Muscle of arm (tissue), 1 donor: ENCODE measurements at regions not wholly inside any gene's neighbourhood (a gene's known extent, or its start where the extent isn't known, plus 50 kb on each side); places are given as distances from the start of the nearest gene placed in this dataset.

Source experiments
- DNase-seq: peaks from one replicate; pipeline ENCODE4 v3.0.0-alpha.2; 2013

DNA sequence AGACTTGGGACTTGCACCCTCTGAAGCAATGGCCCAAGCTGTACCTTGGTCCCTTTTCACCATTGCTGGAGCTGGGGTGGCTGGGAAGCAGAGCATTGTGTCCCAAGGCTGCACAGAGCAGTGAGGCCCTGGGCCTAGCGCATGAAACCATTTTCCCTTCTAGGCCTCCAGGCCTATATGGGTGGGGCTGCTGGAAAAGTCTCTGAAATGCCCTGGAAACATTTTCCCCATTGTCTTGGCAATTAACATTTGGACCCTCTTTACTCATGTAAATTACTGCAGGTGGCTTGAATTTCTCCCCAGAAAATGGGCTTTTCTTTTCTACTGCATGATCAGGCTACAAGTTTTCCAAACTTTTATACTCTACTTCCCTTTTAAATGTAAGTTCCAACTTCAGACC, 510.5 kb downstream of the SLITRK6 start:
- no peak for DNase-seq

DNA sequence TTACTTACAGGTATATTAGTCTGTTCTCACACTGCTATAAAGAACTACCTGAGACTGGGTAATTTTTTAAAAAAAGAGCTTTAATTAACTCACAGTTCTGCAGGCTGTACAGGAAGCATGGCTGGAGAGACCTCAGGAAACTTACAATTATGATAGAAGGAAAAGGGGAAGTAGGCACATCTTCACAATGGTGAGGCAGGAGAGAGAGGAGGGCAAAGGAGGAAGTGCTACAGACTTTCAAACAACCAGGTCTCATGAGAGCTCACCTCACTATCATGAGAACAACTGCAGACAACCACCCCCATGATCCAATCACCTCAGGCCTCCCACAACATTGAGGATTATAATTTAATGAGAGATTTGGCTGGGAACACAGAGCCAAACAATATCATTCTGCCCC, 511.7 kb downstream of the SLITRK6 start:
- DNase-seq, result no peak

DNA sequence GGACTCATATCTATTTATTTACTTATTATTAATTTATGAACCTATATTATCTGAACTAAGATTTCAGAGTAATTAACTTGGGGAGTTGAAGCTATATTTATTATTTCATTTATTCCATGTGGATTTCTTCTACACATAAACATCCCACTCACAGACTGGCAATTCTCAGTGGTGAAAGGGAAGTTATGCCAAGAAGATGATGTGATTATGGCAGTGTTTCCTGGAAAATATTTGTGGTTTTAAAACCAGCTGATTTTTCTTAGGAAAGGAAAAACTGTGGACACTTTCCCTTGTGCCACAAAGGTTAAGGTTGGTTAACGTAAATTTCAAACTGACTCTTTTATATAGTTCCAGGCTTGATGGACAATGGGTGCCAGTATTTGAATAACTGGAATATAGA, 513.1 kb downstream of the SLITRK6 start:
- DNase-seq, result no peak

DNA sequence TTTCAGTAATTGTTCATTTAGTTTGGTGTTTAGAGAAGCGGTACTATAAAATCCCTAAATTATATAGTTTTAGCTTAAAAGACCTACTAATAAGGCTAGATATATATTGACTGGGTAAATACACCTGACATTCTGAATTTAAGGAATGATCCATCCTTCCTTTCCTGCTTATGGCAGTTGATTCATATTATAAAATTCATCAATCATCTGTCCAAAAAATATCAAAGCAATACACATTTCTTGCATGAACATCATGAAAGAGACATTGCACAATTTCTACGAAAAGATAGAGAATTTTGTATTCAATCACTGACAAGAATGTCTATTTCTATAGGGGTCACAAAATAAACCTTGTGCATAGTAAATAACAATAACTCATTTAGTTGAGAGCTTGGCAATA, 514.9 kb downstream of the SLITRK6 start:
- DNase-seq, result no peak

DNA sequence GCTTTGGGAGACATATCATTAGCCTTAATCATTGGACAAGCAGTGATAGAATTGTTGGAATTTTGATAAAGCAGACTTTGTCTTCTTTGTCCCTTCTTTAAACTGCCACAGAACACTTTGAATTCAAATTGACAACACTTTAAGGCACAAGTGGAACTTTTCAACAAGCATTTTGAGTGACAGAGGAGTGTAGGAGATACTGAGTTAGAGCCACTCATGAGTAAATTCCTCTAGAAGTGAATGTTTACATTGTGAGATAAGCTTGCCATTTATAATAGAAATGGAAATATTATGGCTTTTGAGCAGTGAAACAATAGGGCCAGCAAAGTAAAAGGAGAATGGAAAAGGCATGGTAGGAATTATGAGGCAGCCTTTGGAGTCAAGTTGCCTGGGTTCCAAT, 515.8 kb downstream of the SLITRK6 start:
- no peak for DNase-seq

DNA sequence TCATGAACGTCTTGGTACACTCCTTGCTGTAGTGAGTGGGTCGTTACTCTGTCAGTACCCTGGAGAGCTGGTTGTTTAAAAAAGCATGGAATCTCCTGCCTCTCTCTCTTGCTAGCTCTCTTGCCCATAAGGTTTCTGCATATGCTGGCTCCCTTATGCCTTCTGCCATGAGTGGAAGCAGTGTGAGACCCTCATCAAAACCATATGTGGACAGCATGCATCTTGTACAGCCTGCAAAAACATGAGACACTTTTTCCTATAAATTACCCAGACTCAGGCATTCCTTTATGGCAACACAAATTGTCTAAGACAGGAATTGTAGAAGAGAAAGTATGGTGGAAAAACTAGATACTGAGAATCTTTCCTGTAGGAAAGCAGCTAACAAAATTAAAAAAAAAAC, 516.3 kb downstream of the SLITRK6 start:
- no peak for DNase-seq

DNA sequence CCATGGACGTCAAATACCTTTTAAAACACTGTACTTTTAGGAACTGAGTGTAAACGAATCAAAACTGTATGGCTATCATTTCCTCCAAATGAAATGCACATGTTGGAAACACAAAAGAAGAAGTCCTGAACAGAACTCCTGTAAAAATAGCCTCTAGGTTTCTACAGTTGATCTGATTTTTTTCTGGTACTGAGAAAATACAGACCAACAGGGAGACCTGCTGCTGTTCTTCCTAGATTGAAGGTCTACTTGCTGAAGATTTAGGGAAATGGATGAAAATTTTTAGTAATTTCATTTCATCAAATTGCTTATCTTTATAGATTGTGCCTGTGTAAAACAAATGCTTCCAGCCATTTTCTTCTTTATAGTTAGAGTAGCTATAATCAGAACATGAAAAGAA, 520.4 kb downstream of the SLITRK6 start:
- no peak for DNase-seq

DNA sequence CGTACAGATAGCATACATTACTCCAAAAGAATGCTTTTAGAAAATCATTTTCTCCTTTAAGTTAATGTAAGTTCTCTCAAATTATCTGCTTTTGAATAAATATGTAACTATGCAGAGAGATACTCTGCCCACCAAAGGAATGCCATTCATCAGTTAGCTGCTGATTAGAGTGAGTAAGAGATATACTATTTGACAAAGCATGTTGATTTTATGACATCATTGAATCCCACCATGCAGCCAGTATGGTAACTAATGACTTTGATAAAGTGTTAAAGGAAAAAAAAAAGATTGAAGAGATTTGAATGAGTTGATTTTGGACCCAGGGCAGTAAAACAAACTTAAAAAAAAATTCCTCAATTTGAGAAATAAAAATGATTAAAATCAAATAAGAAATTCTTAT, 521.5 kb downstream of the SLITRK6 start:
- no peak for DNase-seq

DNA sequence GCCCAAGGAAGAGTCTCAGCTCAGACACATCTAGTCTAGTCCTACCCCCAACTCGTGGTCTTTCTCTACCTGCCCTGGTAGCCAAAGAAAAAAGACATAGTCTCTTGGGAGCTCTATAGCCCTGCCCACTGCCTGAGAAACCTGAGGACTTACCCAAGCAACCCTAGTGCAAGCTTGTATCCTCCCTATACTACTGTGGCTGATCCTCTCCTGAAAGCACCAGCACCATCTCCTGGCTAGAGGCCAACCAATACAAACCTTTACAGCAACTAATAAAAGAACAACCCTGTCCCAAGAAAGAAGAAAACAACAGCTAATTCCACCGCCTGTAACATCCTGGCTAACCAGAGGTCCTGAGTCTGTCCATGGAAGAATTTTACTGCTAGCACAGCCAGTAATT, 532.4 kb downstream of the SLITRK6 start:
- DNase-seq, result no peak

DNA sequence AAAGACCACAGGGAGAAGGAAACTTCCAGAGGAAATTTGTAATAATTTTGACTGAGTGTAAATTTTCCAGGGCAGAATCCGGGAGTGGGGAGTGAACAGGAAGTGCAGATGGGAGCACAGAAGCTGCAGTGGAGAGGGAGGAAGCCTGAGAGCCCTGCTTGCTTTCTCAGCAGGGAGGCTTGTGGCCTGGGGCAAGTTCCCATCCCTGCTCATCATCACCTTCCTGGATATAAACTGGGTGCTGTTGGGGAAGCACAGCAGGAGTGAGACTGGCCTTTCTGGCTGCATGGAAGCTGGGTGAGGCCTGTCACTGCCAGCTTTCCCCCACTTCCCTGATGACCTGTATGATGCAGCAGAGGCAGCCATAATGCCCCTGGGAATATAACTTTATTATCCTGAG, 532.9 kb downstream of the SLITRK6 start:
- no peak for DNase-seq

DNA sequence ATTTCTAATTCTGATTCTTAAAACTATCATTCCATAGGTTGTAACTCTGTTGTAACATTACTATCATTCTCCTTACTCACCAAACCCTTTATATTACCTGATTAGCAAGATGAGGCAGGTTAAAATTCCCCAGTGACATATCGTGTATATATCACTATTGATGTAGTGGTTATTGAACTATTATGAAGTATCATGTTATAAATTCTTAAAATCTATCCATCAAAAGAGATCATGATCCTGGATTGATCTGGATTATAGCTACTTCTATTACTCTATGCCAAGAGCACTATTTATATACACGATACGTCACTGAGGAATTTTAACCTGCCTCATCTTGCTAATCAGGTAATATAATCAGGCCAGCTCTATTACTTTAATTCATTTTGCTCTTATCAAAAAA, 533.9 kb downstream of the SLITRK6 start:
- DNase-seq, result no peak

DNA sequence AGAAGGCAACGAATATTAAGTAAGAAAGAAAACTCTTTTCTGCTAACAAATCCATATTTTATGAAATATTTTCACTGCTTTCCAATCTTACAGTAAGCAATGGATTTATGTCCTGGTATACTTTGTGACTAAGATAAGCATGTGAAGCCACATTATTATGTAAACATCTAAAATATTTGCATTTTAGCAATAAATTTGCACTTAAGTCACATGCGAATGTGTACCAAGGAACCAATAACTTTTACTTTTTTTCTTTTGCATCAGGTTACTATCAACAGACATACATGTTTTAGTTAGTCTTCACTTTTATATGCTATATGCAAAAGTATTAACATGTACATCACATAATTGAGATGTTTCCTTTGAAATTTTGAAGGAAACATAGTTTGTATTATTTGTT, 536.7 kb downstream of the SLITRK6 start:
- no peak for DNase-seq

DNA sequence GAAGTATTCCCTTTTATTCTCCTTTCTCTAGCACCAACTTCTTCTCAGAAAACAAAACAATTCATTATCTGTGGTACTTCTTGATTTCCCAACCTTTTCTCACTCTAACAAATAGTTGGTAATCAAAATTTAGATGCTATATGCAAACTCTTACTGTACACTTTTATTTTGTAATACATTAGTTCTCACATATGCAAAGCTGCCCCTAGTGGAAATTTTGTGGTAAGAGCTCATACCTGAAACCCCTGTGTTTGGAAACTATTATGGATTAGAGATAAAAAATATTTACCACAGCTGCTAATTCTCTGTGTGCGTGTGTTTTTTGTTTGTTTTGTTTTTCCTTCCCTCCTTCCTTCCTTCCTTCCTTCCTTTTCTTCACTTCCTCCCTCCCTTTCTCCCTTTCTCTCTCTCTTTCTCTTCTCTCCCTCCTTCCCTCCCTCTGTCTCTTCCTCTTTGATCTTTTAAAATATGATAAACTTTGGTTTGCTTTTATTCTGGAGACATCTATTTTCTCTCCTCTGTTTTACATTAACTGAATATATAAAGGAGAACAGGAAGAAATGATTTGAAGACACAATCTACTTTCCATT, 537.4 kb downstream of the SLITRK6 start:
- no peak for DNase-seq

DNA sequence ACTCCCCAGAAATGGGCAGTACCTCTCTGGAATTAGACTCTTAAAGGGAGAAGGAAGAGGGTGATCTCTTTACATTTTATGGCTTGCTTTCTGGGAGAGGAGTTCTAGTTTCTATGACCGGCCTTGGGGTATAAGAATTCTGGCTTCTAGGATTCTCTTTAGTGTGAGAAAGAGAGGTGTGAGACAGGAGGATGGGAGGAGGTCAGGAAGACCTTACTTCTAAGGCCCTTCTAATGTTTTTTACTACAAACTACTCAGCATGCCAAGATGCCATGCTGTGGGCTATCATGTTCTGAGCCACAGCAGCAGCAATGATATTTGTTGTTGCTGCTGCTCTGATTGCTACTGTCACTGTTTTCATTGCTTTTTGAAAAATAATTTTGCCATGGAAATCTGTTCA, 538.3 kb downstream of the SLITRK6 start:
- no peak for DNase-seq

DNA sequence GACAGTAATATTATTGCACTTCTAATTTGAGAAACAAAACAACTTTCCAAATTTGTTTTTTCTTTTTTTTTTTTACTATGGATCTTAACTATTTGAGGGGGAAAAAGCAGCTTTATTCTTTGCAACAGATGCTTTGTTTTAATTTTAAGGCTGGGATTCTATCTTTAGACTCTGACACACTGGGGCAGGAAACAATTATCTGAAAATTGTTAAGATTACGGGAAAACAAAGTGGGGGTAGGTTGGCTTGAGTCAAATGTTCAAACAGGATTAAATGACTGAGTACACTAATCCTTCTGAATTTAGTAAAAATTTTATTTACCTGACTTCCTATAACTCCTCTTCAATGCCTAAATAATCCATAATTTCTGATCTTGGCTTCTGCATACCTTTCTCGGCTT, 543.2 kb downstream of the SLITRK6 start:
- DNase-seq, result no peak

DNA sequence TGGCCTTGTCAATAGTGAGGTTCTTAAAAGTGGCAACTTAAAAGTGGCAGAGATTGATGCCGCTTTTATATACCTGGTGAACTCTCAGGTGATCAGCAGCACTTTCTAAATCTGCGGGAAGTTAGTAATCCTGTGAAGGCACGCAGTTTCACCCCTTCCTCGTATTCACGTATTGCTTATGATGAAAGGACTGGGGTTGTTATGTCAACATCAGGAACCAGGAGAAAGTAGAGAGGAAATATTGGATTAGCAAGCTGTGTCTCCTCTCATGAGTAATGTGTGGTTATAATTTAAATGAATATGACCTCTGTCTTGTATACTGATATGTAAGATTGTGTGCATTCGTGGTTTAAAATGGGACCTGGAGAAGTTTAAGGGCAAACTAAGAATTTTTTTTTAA, 544.6 kb downstream of the SLITRK6 start:
- DNase-seq, result no peak

DNA sequence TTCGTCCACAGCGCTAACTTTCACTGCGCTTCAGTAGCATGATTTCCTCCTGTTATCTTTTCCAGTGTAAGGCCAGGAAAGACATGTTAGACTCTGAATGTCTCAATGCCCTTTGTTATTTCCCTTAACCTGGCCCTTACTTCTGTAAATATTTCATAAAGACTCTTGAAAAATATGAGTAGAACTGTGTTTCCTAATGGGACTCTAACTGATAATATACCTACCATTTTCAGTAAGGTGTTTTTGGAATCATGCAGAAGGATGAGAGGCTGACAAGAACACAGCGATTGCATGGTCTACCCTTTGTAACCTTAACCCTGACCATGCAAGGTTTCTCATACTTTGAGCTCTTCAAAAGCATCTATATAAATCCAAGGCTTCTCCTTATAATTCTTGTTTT, 550.1 kb downstream of the SLITRK6 start:
- no peak for DNase-seq

DNA sequence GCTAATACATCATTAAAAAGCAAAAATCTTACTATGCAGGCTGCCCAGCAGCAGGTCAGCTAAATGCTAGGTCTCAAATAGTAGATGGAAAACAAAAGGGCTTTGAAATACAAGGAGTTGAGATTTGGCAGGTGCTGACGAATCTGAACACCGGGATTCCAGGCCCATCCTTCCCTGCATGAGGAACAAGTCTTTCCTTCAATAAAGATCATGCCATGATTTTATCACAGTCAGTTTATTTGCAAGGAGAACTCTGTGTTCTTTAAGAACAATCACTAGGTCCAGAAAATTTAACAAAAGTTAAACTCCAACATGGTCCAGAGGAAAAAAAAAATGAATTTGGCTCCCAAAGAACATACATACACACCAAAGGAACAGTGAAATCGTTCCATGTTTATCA, 551.4 kb downstream of the SLITRK6 start:
- no peak for DNase-seq

DNA sequence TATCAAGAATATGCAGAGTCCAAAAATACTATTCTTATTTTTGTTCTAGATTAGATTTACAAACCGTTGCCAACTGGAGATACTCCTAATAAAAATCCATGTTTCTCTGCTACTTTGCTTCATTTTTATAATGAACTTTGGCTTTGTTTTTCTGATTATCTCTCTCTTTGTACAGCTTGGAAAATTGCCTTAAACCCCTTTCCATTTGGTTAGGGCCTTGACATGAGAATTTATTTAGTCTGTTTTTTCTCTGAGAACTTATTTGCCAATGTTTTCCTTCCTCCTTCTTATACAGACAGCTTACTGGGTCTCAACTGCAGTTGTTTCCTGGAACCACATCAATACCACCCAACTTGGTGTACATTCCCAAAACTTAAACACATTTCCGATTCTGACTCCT, 555.4 kb downstream of the SLITRK6 start:
- no peak for DNase-seq

DNA sequence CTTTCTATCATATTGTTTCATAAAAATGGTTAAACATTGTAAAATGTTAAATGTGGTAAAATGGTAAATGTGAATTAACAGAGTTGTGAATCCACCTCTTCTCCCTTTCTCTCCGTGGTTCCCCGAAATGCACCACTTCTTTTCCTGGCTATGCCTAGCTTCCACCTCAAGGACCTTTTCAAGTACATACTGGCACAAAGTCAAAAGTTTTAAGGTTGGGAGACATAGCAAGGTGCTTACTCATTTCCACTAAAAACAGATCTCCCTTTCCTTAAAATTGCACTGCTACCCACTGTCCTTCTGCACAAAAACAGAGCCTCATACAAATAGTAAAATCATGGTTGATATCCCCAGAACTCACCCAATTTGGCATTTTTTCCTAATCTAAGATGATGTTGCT, 558.2 kb downstream of the SLITRK6 start:
- DNase-seq, result no peak

DNA sequence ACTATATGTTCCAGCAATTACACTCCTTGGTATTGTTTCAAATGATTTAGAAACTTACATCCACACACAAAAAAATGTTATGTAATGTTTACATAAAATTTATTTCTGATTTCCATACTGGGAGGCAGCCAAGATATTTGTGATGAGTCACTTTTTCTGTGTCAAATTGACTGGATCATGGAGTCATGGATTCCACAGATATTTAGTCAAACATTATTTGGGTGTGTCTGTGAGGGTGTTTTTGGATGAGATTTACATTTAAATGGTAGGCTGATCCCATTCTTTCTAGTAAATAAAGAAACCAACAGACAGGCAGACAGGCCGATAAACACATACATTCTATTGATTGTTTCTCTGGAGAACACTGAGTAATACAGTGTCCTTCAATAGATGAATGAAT, 562.8 kb downstream of the SLITRK6 start:
- no peak for DNase-seq

DNA sequence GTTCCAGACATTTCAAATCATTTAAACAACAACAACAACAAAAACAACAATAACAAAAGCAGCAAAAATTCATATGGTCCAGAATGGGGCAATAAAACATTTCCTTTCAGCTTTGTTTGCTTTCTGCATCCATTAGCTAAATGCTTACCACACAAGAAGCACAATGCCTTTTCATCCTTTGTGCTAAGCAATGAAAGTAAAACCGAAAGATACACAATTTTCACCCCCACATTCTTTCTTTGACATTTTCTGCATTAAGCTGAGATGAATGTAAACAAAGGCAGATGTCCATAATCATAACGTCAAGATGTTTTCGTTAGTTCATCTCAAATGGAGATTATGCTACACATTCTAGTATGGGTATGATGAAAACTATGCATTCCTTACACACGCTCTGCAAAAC, 568.5 kb downstream of the SLITRK6 start:
- DNase-seq, result no peak

DNA sequence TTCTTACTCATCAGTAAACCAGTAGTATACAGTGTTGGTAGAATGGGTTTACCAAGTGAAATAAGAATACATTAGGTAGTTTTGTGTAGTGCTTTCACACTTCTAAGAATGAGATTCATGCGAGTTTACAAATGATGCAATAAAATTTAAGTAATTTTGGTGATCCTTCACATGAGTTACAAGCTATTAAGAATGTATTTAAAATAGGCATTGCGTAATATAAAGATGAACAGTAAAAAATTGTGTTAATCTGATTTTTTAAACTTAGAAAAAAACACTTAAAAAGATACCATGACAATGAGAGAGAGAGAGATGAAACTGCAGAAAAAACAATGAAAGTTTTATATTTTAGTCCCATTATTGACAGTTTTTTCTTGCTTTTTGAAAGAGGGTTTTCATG, 570.5 kb downstream of the SLITRK6 start:
- DNase-seq, result no peak

DNA sequence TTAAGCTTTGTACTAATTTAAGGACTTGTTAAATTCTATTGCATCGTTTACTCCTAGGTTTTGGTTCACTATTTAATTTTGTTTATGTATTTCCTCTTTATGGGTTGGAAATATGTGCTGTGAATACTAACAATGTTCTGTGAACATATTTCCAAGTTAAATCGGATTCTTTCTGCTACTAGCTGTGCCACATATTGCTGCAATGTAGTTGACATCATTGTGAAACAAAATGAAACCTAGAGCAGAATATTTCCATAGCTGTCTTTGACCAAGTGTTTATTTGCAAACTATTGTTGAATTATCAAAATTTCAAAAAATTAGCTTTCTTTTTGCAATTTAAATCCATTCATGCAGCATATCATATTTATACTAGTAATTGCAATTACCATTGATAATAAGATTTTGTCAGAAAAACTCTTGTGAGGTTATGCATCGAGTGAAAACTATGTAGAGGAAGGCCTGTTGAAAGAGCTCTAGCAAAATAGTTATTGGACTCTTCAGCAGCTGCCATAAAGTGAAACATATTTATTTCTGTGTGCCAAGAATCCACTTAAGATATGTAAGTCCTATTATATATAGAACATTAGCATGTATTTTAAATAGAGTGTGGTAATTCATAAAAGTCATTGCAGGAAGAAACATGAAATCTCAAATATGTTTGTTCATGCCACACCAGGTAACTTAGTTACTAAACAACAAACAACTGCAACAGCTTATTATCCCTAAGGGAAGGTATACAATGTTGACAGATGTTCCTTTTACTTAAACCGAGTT, 575.1 kb downstream of the SLITRK6 start:
- peak; percentile 37 for DNase-seq
